Stimulated activated CD4-positive, alpha-beta T cell treated with anti-CD3 and anti-CD28 coated beads, Interleukin-1b, Interleukin-23, amount 100 ng/mL, for 4 hours (primary cell): ENCODE measurements at regions not wholly inside any gene's neighbourhood (a gene's known extent, or its start where the extent isn't known, plus 50 kb on each side); places are given as distances from the start of the nearest gene placed in this dataset.

Experiments
- DNase-seq, 2 donors: peaks; one replicate each; pipeline ENCODE4 v3.0.0-alpha.2; 2020; ENCODE audit warnings: low read depth in 2 of 2

GRCh38 chr3:30114918-30115317 is 491.5 kb upstream of the TGFBR2 start:
- DNase-seq, result no peak

DNA sequence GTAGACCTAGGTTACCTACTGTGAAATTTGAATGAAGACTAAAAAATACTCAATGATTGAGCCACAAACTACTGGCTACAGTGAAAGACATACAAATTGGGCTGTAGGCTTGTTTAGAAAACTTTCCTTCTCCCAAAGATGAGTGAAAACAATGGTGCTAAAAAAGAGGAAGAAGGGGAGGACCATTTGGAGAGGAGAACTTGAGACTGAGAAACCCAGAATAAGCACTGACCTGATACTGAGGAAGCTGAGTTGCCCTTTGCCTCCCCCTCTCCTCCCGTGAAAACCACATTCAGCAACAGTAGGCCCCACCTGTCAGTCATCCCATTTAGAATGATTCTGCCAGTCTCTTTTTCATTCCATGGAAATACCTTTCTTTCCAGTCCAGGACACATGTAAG is 484.0 kb upstream of the TGFBR2 start:
- DNase-seq, result no peak

GRCh38 chr3:30123224-30123623 is 483.2 kb upstream of the TGFBR2 start:
- no peak for DNase-seq

- no peak for DNase-seq
Observed at GRCh38 chr3:30123755-30124154, 482.6 kb upstream of the TGFBR2 start.

- no peak for DNase-seq
Observed at GRCh38 chr3:30124435-30125370, 481.7 kb upstream of the TGFBR2 start.

- DNase-seq, result no peak
Observed at GRCh38 chr3:30129765-30130164, 476.6 kb upstream of the TGFBR2 start.

DNA sequence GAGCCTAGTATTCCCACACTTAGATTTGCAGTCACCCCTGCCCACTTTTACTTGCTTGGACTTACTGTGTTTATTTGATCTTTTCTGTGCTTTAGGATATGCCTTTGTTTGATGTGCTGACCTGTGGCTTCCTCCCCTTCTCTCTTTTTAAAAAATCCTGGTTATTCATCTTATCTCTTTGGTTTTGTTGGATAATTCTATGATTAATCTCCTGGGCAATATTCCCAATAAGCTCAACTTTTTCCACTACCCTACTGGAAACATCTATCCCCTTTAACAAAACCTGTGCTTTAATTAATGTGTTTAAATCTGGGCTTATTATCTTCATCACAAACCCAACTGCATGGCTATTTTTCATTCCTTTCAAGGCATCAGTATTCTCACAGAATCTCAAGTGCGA is 476.0 kb upstream of the TGFBR2 start:
- no peak for DNase-seq

- DNase-seq, result no peak
Observed at GRCh38 chr3:30131191-30131590, 475.2 kb upstream of the TGFBR2 start.

DNA sequence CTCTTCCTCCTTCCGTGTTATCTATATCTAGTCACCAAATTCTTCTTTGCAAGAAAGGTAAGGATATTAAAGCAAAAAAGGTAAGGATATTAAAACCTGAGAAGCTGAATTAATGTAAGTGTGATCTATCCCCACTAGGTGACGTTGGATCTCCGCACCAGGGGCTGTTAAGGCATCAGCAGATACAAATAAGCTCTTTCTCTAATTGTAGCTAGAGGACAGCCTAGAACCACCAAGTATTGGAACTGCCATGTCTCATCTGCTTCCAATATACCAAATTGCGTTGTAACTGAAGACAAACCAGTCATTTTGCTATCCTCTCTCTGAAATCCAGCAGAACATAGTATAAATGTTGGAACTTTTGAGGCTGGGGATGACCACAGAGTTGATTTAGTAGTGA is 471.2 kb upstream of the TGFBR2 start:
- no peak for DNase-seq

GRCh38 chr3:30139283-30139682 is 467.1 kb upstream of the TGFBR2 start:
- no peak for DNase-seq

DNA sequence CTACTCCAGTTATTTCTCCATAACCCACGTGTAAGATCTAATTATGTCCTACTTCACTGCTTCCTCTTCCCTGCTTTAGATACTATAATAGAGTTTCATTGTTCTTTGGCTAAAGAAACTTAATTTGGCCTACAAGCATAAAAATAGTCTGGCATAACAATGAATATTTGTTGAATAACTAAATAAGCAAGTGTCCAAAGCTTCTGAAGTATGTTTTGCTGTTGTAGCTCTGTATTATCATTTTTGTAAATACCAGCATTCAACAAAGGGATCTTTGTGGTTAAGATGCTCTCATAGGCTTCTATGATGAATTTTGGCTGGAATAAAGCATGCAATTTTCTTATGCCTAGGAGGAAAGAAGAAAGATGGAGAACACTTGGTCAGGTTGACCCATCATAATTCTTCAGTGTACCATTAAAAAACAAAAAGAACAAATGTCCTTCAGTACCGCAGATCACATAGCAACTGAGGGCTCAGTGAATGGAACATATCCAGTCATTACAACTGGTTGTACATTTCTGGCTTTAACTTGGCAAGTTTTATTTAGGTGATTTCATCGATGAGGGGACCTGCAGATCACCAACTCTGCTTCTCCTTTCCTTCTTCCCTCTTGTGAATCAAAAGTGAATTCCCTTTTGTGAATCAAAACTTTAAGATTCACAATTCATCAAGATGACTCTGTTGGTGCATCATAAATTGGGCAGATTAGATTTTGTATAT is 465.9 kb upstream of the TGFBR2 start:
- DNase-seq, result no peak

DNA sequence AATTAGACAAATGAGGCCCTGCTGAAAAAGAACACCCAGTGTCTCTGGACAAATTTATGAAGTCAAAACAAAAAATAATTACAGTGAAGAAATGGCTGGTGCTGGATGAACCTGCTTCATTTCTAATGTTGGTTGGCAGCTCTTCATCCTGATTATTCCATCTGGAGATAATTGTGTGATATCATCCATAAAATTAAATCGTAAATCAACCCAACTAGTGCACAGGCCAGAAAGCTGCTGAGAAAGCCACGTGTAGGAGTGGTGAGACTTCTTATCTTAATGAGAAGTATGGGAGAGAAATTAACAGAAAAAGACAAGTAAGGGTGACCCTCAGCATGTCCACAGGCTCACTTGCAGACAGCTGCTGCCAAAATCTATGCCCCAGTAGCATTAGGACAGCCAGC is 465.2 kb upstream of the TGFBR2 start:
- DNase-seq, result no peak

DNA sequence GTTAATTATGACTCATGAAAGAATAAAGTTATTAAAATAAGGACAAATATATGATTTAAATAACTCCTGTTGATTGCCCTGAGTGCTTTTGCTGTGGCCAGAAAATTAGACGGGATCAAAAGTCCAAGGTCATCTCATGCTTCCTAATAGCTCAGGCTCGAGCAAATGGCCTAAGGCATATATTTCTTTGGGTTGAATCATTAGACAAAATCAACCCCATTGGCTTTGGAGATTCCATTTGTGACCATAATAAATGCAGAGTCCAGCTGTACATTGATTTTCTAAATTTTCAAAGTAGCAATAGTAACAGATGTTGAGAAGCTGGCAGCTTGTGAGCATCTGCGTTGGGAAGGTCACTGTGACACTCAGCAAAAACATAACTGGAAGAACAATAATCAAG is 464.5 kb upstream of the TGFBR2 start:
- no peak for DNase-seq

DNA sequence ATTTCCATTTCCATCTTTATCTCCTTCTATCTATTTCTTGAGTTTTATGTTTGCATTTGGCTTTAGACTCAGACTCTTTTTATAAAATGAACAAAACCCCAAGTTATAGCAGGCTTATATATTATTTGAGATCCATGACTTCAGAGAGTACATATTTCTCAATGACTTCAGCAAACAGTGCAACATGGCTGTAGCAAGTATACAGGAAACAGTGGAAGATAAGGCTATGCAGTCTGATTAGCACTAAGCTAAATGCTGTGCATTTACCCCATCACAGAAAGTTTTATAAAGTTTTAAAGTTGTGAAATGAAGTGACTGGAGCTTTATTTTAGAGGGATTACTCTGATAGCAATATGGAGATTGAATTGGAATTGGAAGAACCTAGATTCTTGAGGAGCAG is 463.5 kb upstream of the TGFBR2 start:
- DNase-seq, result no peak

GRCh38 chr3:30145281-30145680 is 461.1 kb upstream of the TGFBR2 start:
- no peak for DNase-seq

- DNase-seq, result no peak
Observed at GRCh38 chr3:30146978-30147377, 459.4 kb upstream of the TGFBR2 start.

DNA sequence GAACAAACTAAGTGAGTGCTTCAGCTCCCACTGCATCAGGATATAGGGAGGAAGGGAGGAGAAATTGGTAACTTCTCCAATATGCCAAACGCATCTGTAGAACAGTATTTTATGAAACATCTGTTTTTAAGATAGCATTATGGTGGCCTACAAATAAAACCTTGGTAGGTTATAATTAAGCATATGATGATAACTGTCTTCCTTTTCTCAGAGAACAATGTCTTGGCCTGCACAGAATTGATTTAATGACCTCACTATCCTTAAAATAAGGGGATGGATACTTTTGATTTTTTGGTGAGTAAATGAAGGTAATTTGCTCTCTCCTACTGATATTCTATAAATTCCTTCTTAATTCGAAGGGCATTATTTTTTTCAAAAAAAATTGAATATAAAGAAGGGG is 451.5 kb upstream of the TGFBR2 start:
- DNase-seq, result no peak

DNA sequence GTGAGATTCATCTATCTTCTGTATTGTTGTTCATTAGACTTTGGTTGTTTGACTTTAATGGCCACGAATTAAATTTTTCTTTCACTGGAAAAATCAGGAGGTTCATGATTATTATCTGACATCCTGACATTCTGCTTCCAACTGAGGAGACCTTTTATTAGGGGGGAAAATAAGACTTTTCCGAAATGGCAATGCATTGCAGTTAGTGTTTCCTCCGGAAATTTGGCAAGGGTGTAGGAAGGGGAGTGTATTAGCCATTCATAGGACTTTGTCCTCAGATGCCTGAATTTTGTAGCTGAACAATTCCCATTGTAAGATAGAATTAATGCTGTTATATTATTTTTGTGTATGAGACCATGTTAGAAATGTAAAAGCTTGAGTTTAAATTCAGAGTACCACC is 450.6 kb upstream of the TGFBR2 start:
- DNase-seq, result no peak

DNA sequence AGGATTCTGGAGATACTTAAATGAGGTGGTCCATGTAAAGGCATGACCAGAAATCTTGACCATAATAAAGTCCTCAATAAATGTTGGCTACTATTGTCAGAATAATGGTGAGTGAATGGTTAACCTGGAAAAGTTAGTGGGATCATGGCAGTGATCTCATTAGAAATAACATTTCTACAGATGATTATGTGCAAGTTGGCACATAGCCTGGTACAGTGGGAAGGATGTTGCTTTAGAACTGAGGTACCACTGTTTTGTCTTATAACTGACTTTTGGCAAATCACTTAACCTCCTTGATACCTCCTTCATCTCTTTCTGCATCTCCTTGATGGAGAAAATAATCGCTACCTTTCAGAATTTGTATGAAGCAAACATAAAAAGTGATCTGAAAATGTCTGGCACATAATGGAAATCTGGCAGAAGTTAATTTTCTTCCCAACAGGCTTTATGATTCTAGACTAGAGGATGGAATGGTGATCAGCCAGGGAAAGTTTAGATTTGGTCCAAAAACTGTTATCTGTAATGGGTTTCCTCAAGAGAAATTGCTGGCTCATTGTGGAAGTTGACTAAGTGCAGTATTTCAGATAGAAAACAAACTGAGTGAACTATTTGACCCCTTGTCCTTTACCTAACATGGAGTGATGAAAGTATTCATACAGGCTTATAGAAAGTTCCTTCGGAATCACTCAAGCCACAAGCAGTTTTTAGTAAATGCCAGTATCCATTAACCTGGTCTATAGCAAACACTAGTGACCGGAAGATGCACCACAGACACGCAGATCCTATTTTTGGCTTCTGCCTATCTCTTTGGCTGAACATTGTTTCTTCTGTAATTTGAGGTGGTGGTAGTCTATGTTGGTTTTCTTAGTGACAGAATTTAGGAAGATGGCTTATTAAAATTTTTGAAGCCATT is 449.6 kb upstream of the TGFBR2 start:
- no peak for DNase-seq

- DNase-seq, result no peak
Observed at GRCh38 chr3:30161375-30161774, 445.0 kb upstream of the TGFBR2 start.

- no peak for DNase-seq
Observed at GRCh38 chr3:30162579-30162978, 443.8 kb upstream of the TGFBR2 start.

- no peak for DNase-seq
Observed at GRCh38 chr3:30166535-30166934, 439.9 kb upstream of the TGFBR2 start.
